ENCODE measurements at regions not wholly inside any gene's neighbourhood (a gene's known extent, or its start where the extent isn't known, plus 50 kb on each side); places are given as distances from the start of the nearest gene placed in this dataset.

GRCh38 chr2:34729845-34730244, 1130.7 kb upstream of the FAM98A start:
- TF ChIP-seq CTCF (IDR thresholded peaks at IDR 0.05), result no peak
- Histone ChIP-seq H3K27me3 (no peaks in the 10 kb centered on the region), H3K4me3 (no peak overlapping the region), H3K4me1 (no peaks in the 10 kb centered on the region), H3K9me3 (no peaks in the 10 kb centered on the region), H3K36me3 (no peaks in the 10 kb centered on the region), H3K27ac (no peak overlapping the region)
- no peak for ATAC-seq
- no peak for FAIRE-seq
- DNase-seq, result no peak
- intact Hi-C loops (cut with DNase I), result no loop called here
- whole genome bisulfite sequencing, 2 donors, result 36 to 51% methylated on average over 2 of the region's 2 CpGs

DNA sequence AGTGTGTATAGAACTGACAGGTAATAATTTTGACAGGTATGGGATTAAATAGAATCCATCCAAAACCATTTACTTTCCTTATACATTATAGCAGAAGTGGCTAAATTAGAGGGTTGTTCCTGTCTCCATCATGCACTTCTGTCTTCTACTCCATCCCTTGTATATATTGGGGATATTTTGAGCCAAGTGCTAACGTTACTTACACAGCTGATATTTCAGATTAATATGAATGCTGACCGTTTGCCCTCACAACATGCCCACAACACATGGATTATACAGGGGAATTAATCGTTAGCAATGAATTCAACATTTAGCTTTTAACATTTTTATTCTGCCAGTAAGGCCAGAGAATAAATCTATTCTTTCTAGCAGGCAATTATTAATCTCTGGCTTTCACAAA, 1125.0 kb upstream of the FAM98A start:
- 43 to 48% methylated on average over 3 of the region's 3 CpGs for WGBS, 2 donors
- H3K36me3 ChIP-seq, result no peaks in the 10 kb centered on the region
- H3K27me3 ChIP-seq, result no peaks in the 10 kb centered on the region
- intact Hi-C loops (cut with DNase I), result no loop called here
- no peak overlapping the region for H3K4me3 ChIP-seq
- FAIRE-seq, result no peak
- no peak for ATAC-seq
- no peak for TF ChIP-seq CTCF (IDR thresholded peaks at IDR 0.05)
- no peak overlapping the region for H3K27ac ChIP-seq
- no peak for DNase-seq
- no peaks in the 10 kb centered on the region for H3K9me3 ChIP-seq
- no peaks in the 10 kb centered on the region for H3K4me1 ChIP-seq

DNA sequence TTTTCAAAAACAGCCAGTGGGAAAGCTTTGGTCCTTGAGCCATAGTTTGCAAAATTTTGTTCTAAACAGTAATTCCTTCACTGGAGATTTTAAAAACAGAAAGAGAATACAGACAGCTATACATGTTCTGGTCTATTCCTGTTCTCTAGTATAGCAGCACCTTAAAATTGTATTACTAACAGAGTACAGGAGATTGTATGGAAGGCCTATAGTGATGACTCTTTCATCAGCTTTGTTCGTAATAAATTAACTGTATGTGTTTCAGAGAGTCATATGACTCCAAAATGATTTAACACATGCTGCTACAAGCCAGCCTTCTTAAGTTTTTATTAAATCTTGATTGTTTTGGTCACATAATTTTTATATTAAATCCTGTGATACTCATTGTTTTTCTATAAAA, 1124.6 kb upstream of the FAM98A start:
- intact Hi-C loops (cut with DNase I), result no loop called here
- DNase-seq (no peak), ATAC-seq (no peak), FAIRE-seq (no peak)
- 79 to 96% methylated on average over 1 of the region's 1 CpG for WGBS, 2 donors
- Histone ChIP-seq H3K36me3 (no peaks in the 10 kb centered on the region), H3K27me3 (no peaks in the 10 kb centered on the region), H3K4me1 (no peaks in the 10 kb centered on the region), H3K27ac (no peak overlapping the region), H3K4me3 (no peak overlapping the region), H3K9me3 (no peaks in the 10 kb centered on the region)
- TF ChIP-seq CTCF (IDR thresholded peaks at IDR 0.05), result no peak

DNA sequence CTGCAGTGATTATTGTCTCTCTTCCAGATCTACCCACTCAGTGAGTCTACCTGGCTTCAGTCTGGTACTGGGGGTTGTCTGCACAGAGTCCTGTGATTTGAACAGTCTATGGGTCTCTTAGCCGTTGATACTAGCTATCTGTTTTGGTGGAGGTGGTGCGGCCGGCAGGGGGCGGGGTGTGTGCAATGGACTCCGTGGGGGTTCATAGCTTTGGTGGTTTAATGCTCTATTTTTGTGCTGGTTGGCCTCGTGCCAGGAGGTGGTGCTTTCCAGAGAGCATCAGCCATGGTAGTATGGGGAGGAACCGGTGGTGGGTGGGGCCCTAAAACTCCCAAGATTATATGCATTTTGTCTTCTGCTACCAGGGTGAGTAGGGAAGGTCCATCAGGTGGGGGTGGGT, 1120.1 kb upstream of the FAM98A start:
- WGBS, 2 donors, result 82 to 84% methylated on average over 7 of the region's 7 CpGs

More for the DNA sequence above, 1120.1 kb upstream of the FAM98A start:
- H3K4me3 ChIP-seq, result no peak overlapping the region
- intact Hi-C loops (cut with DNase I), result no loop called here
- no peaks in the 10 kb centered on the region for H3K27me3 ChIP-seq
- DNase-seq, result peak in 1 of 6 donors; percentile 17
- H3K36me3 ChIP-seq, result no peaks in the 10 kb centered on the region
- H3K9me3 ChIP-seq, result no peaks in the 10 kb centered on the region
- FAIRE-seq, result no peak
- H3K27ac ChIP-seq, result no peak overlapping the region
- TF ChIP-seq CTCF (IDR thresholded peaks at IDR 0.05), result no peak
- no peak for ATAC-seq
- no peaks in the 10 kb centered on the region for H3K4me1 ChIP-seq
